ENCODE measurements at regions not wholly inside any gene's neighbourhood (a gene's known extent, or its start where the extent isn't known, plus 50 kb on each side); places are given as distances from the start of the nearest gene placed in this dataset.
A peak's percentile ranks its signal among the peaks of the same experiment; 100 is the strongest.
"Not testable (repeated sequence)": the region's sequence is repeated elsewhere in the genome, so short reads cannot be mapped to it uniquely, and the experiment has no call there.

DNA sequence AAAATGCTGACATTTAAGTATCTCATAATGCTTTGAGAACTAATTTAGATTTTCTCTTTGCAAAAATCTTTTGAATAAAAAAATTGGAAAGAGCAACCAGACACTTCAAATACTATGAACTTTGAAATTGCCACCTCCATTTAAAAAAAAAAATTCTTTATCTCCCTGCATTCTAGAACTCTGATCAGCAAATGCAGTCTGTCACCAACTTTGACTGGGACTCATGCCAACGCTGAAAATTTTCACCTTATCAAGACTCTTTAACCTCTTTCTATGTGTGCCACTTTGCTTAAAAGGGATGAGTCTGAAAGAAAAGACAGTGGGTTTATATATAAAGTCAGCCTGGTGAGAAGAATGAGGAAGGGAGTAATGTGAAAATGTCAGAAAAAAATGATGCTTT is 191.2 kb upstream of the ARPP21 start:
- TF ChIP-seq ZFX (IDR thresholded peaks at IDR 0.05) = no peak
- no peak for TF ChIP-seq CTCF (conservative IDR thresholded peaks at IDR 0.05)

DNA sequence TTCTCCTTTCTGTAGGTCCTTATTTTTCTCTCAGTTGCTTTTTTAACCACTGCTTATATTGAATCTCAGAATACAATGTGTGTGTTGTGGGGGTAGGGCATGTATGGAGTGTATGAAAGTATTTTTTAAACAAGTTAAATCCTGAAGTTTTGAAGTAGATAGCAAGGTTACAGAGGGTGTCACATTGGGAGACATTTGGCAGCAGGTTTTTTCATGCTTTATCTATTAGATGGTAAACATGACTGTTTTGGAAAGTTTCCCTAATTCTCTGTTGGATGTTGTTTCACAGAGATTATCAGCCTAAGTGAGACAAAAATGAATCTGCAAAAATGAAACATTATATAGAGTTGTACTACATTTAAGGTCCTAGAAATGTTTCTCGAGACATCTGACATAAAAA is 190.6 kb upstream of the ARPP21 start:
- no peak overlapping the region for H3K27ac ChIP-seq
- TF ChIP-seq ZFX (IDR thresholded peaks at IDR 0.05) = no peak
- no peak for TF ChIP-seq CTCF (conservative IDR thresholded peaks at IDR 0.05)

More for the DNA sequence above, 191.2 kb upstream of the ARPP21 start:
- no peak overlapping the region for H3K27ac ChIP-seq

GRCh38 chr3:35454819-35455218 is 184.5 kb upstream of the ARPP21 start:
- H3K27ac ChIP-seq = not testable (repeated sequence)

- no peak for TF ChIP-seq ZFX (IDR thresholded peaks at IDR 0.05)
- no peak for TF ChIP-seq CTCF (conservative IDR thresholded peaks at IDR 0.05)
- no peak overlapping the region for H3K27ac ChIP-seq
Measured at GRCh38 chr3:35473956-35474355, 165.4 kb upstream of the ARPP21 start.

DNA sequence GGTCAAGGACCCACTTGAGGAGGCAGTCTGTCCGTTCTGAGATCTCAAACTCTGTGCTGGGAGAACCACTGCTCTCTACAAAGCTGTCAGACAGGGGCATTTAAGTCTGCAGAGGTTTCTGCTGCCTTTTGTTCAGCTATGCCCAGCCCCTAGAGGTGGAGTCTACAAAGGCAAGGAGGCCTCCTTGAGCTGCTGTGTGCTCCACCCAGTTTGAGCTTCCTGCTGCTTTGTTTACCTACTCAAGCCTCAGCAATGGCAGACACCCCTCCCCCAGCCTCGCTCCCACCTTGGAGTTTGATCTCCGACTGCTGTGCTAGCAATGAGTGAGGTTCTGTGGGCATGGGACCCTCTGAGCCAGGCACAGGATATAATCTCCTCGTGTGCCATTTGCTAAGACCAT is 156.8 kb upstream of the ARPP21 start:
- H3K27ac ChIP-seq = not testable (repeated sequence)

DNA sequence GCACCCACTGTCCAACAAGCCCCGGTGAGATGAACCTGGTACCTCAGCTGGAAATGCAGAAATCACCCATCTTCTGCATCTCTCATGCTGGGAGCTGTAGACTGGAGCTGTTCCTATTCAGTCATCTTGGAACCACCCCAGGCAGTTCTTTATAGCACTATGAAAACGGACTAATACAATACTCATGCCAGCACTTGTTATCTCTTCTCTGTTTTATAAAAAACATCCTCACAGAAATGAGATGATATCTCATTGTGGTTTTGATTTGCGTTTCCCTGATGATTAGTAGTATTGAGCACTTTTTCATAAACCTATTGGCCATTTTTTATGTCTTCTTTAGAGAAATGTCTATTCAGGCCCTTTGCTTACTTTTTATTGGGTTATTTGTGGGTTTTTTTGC is 156.2 kb upstream of the ARPP21 start:
- no peak overlapping the region for H3K27ac ChIP-seq
- TF ChIP-seq ZFX (IDR thresholded peaks at IDR 0.05) = no peak
- no peak for TF ChIP-seq CTCF (conservative IDR thresholded peaks at IDR 0.05)

GRCh38 chr3:35484929-35485530 is 154.3 kb upstream of the ARPP21 start:
- no peak for TF ChIP-seq CTCF (conservative IDR thresholded peaks at IDR 0.05)
- TF ChIP-seq ZFX (IDR thresholded peaks at IDR 0.05) = no peak
- H3K27ac ChIP-seq = no peak overlapping the region

GRCh38 chr3:35486295-35486694 is 153.0 kb upstream of the ARPP21 start:
- H3K27ac ChIP-seq = no peak overlapping the region
- TF ChIP-seq CTCF (conservative IDR thresholded peaks at IDR 0.05) (0 out of 2 replicates have a peak, but pooled peaks have one; percentile 4), ZFX (IDR thresholded peaks at IDR 0.05) (no peak)
